PC-3 (cell line): ENCODE measurements at regions not wholly inside any gene's neighbourhood (a gene's known extent, or its start where the extent isn't known, plus 50 kb on each side); places are given as distances from the start of the nearest gene placed in this dataset.
"Not testable (repeated sequence)": the region's sequence is repeated elsewhere in the genome, so short reads cannot be mapped to it uniquely, and the experiment has no call there.

Experiments
- CTCF ChIP-seq: fragments of 300-600 bp; sonication (generic); conservative IDR thresholded peaks from 2 replicates; pipeline ENCODE4 v1.5.1; 2017; ENCODE audit warnings: antibody characterized with exemption, low read depth, mild to moderate bottlenecking, low read length
- EZH2 ChIP-seq: fragments of 300-600 bp; sonication (generic); IDR thresholded peaks from one replicate; pipeline ENCODE4 v1.6.1; 2017; ENCODE audit warnings: antibody characterized with exemption, mild to moderate bottlenecking, low read length; ENCODE audit not compliant: unreplicated experiment
- EZH2phosphoT487 ChIP-seq: fragments of 300-600 bp; sonication (generic); IDR thresholded peaks from 2 replicates; pipeline ENCODE4 v1.6.1; 2018; ENCODE audit warnings: mild to moderate bottlenecking, antibody characterized with exemption, low read length, borderline replicate concordance

GRCh38 chr21:10428981-10429534 lies 92.3 kb upstream of the TPTE start:
- TF ChIP-seq EZH2, CTCF, EZH2phosphoT487: not testable (repeated sequence)
